Fibroblast of lung (primary cell): ENCODE measurements at regions not wholly inside any gene's neighbourhood (a gene's known extent, or its start where the extent isn't known, plus 50 kb on each side); places are given as distances from the start of the nearest gene placed in this dataset.

Source experiments
- DNase-seq, 2 donors: peaks; one replicate each; pipeline versions ENCODE4 v3.0.0 to v3.0.0-alpha.2; 2010; ENCODE audit warnings: low read depth in 2 of 2
- H2AFZ ChIP-seq: 2 replicates; pipeline ENCODE4 v1.5.1; 2012; ENCODE audit warnings: low read length, control low read depth, inconsistent platforms
- H3K27ac ChIP-seq: 2 replicates; pipeline ENCODE4 v1.5.1; 2011; ENCODE audit warnings: low read length, control low read depth; ENCODE audit not compliant: insufficient read depth
- H3K27me3 ChIP-seq: 2 replicates; pipeline ENCODE4 v1.5.1; 2011; ENCODE audit warnings: mild to moderate bottlenecking, low read length; ENCODE audit not compliant: control insufficient read depth, insufficient read depth
- H3K36me3 ChIP-seq: 2 replicates; pipeline ENCODE4 v1.5.1; 2011; ENCODE audit warnings: low read length; ENCODE audit not compliant: control insufficient read depth, insufficient read depth
- H3K4me1 ChIP-seq: 2 replicates; pipeline ENCODE4 v1.5.1; 2011; ENCODE audit warnings: low read length; ENCODE audit not compliant: control insufficient read depth, insufficient read depth; ENCODE audit errors: extremely low read depth
- H3K4me2 ChIP-seq: 2 replicates; pipeline ENCODE4 v1.5.1; 2011; ENCODE audit warnings: low read length, control low read depth; ENCODE audit not compliant: insufficient read depth; ENCODE audit errors: extremely low read depth
- H3K4me3 ChIP-seq, 4 experiments: fragments of 200-600 bp in 1 of 4; sonication (generic) in 1 of 4; replicated peaks in 1 of 4; 2 replicates each; pipeline ENCODE4 v1.5.1; 2011 to 2016; ENCODE audit warnings: low read length in 4 of 4, low read depth in 3 of 4, mild to moderate bottlenecking in 3 of 4, control low read depth in 2 of 4, inconsistent platforms in 1 of 4, mixed read lengths in 1 of 4; ENCODE audit not compliant: insufficient read depth in 1 of 4; ENCODE audit errors: control extremely low read depth in 1 of 4
- H3K79me2 ChIP-seq: 2 replicates; pipeline ENCODE4 v1.5.1; 2012; ENCODE audit warnings: mild to moderate bottlenecking, low read length, inconsistent platforms; ENCODE audit not compliant: control insufficient read depth, insufficient read depth
- H3K9ac ChIP-seq: 2 replicates; pipeline ENCODE4 v1.5.1; 2011; ENCODE audit warnings: mild to moderate bottlenecking, low read length, control low read depth; ENCODE audit not compliant: insufficient read depth
- H3K9me3 ChIP-seq: 2 replicates; pipeline ENCODE4 v1.5.1; 2012; ENCODE audit warnings: low read depth, low read length; ENCODE audit not compliant: control insufficient read depth, insufficient read depth
- H4K20me1 ChIP-seq: 2 replicates; pipeline ENCODE4 v1.5.1; 2011; ENCODE audit warnings: low read length; ENCODE audit not compliant: control insufficient read depth, insufficient read depth; ENCODE audit errors: extremely low read depth
- EZH2 ChIP-seq: IDR thresholded peaks from 2 replicates; pipeline ENCODE4 v1.5.1; 2012; ENCODE audit warnings: low read length, control low read depth, mild to moderate bottlenecking; ENCODE audit errors: missing control alignments
- TF ChIP-seq, protein P1 (sequence below), 2 donors: IDR thresholded peaks in 1 of 2; conservative IDR thresholded peaks in 1 of 2; 1 replicate in 1 of 2; 2 replicates in 1 of 2; pipeline ENCODE4 v1.5.1; 2011 to 2012; ENCODE audit warnings: low read length in 2 of 2, control low read depth in 1 of 2, inconsistent platforms in 1 of 2, low read depth in 1 of 2, mild to moderate bottlenecking in 1 of 2

DNA sequence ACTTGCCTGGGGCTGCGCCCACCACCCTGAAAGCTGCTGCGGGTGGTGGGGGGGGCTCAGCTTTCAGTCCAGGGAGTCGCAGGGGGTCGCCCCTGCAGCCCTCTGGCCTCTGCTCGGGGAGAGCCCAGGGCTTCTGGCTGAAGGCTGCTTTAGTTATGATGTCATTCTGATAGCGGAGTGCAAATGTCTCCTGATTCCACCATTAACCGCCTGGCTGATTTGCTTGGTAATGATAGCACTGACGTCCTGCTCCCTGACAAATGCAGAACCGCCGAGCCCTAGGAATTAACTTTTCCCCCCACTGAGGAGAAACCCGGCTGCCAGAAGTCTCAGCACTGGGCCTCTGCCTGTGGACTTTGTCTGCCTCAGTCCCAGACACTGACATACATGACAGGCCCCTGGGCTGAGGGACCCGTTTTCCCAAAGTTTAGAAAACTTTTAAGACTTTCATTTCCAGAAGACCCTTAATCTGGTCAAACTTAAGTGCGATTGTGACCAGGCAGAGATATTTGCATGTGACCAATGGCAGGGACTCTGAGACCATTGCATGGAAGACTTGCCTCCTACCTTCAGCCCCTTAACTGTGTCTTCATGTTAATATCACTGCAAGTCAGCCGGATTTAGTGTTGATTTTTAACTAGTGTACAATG is 142.5 kb upstream of the ZNF536 start:
- H3K9ac ChIP-seq: no peak overlapping the region
- H3K4me1 ChIP-seq: peaks cover 2% of the 10 kb centered on the region
- H3K79me2 ChIP-seq: no peaks in the 10 kb centered on the region
- peaks cover 11% of the 10 kb centered on the region for H3K27me3 ChIP-seq
- H4K20me1 ChIP-seq: no peaks in the 10 kb centered on the region
- no peak overlapping the region for H3K27ac ChIP-seq
- no peak overlapping the region for H2AFZ ChIP-seq
- no peaks in the 10 kb centered on the region for H3K36me3 ChIP-seq
- no peak for TF ChIP-seq EZH2
- TF ChIP-seq, protein P1, sequence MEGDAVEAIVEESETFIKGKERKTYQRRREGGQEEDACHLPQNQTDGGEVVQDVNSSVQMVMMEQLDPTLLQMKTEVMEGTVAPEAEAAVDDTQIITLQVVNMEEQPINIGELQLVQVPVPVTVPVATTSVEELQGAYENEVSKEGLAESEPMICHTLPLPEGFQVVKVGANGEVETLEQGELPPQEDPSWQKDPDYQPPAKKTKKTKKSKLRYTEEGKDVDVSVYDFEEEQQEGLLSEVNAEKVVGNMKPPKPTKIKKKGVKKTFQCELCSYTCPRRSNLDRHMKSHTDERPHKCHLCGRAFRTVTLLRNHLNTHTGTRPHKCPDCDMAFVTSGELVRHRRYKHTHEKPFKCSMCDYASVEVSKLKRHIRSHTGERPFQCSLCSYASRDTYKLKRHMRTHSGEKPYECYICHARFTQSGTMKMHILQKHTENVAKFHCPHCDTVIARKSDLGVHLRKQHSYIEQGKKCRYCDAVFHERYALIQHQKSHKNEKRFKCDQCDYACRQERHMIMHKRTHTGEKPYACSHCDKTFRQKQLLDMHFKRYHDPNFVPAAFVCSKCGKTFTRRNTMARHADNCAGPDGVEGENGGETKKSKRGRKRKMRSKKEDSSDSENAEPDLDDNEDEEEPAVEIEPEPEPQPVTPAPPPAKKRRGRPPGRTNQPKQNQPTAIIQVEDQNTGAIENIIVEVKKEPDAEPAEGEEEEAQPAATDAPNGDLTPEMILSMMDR (conservative IDR thresholded peaks at IDR 0.05 in 1 of 2, IDR thresholded peaks at IDR 0.05 in 1 of 2; ENCODE audit: low read depth in 1 of 2, low read length in 2 of 2): no peak
- no peak for DNase-seq
- H3K4me3 ChIP-seq: no peak overlapping the region
- no peaks in the 10 kb centered on the region for H3K9me3 ChIP-seq
- H3K4me2 ChIP-seq: no peak overlapping the region

DNA sequence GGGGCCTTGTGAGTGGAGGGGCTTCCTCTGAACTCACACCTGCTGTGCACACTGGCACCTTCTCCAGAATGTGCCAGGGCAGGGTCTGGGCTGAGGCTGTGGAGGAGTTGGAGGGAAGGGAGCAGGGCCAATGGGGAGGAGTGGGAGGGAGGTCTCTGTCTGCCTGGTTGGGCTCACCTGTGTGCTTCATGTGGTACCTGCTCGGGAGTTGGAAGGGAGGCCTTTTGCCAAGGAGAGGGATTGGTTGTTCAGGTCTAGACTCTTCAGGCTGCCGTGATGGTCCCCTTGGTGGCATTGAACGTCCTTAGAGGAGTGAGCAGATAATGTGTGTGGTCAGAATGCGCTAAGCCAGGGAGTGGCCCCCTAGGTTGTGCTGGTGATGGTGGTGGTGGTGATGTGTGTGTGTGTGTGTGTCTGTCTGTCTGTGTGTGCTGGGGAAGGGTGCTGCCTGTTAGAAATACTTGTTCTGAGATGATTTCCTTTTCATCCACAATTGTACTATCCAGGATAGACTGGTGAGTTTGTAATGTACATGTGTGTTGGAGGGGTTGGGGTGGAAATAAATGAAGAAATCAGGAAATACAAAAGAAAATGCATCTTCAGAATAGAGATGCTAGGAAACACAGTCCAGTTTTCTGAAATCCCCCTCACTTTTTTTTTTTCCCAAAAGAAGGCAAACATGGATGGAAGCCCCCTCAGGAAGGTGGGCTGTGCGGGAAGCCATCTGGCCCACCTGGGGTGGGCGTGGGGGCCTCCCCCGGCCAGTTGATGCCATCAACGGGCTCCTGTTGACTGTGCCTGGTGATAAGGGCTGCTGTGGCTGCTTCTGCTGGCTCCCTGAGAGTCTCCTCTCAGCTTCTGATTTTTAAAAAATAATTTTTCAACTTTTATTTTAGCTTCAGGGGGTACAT is 140.5 kb upstream of the ZNF536 start:
- no peak overlapping the region for H2AFZ ChIP-seq
- no peak for DNase-seq
- no peaks in the 10 kb centered on the region for H3K79me2 ChIP-seq
- TF ChIP-seq, protein P1 (conservative IDR thresholded peaks at IDR 0.05 in 1 of 2, IDR thresholded peaks at IDR 0.05 in 1 of 2; ENCODE audit: low read depth in 1 of 2, low read length in 2 of 2): no peak
- TF ChIP-seq EZH2: no peak
- H3K9ac ChIP-seq: no peak overlapping the region
- H3K4me3 ChIP-seq: no peak overlapping the region
- peaks cover 6% of the 10 kb centered on the region for H3K27me3 ChIP-seq
- peaks cover 2% of the 10 kb centered on the region for H3K4me1 ChIP-seq
- no peak overlapping the region for H3K27ac ChIP-seq
- no peaks in the 10 kb centered on the region for H3K9me3 ChIP-seq
- H3K4me2 ChIP-seq: no peak overlapping the region
- H4K20me1 ChIP-seq: no peaks in the 10 kb centered on the region
- no peaks in the 10 kb centered on the region for H3K36me3 ChIP-seq

DNA sequence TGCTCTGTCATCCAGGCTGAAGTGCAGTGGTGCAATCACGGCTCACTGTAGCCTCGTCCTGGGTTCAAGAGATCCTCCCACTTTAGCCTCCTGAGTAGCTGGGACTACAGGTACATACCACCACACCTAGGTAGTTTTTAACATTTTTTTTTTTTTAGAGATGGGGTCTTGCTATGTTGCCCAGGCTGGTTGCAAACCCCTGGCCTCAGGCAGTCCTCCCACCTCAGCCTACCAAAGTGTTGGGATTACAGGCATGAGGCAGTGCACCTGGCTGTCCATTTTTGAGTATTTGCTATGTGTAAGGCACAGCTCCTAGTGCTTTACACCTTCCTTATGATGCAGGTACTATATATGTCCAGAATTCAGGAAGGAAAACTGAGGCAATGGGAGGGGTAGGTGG is 138.8 kb upstream of the ZNF536 start:
- TF ChIP-seq EZH2: no peak
- TF ChIP-seq, protein P1 (conservative IDR thresholded peaks at IDR 0.05 in 1 of 2, IDR thresholded peaks at IDR 0.05 in 1 of 2; ENCODE audit: low read depth in 1 of 2, low read length in 2 of 2): no peak
- Histone ChIP-seq H3K27ac (no peak overlapping the region), H3K79me2 (no peaks in the 10 kb centered on the region), H3K4me2 (no peak overlapping the region), H3K36me3 (no peaks in the 10 kb centered on the region), H3K27me3 (no peaks in the 10 kb centered on the region), H4K20me1 (no peaks in the 10 kb centered on the region), H2AFZ (no peak overlapping the region), H3K9me3 (no peaks in the 10 kb centered on the region), H3K9ac (no peak overlapping the region), H3K4me3 (no peak overlapping the region), H3K4me1 (no peaks in the 10 kb centered on the region)
- DNase-seq: no peak
